Limb (tissue), 2 donors: ENCODE measurements at regions not wholly inside any gene's neighbourhood (a gene's known extent, or its start where the extent isn't known, plus 50 kb on each side); places are given as distances from the start of the nearest gene placed in this dataset.

ENCODE experiments used
- DNase-seq, 2 donors: peaks; one replicate each; pipeline ENCODE4 v3.0.0-alpha.2; 2016; ENCODE audit errors: extremely low spot score in 2 of 2

DNA sequence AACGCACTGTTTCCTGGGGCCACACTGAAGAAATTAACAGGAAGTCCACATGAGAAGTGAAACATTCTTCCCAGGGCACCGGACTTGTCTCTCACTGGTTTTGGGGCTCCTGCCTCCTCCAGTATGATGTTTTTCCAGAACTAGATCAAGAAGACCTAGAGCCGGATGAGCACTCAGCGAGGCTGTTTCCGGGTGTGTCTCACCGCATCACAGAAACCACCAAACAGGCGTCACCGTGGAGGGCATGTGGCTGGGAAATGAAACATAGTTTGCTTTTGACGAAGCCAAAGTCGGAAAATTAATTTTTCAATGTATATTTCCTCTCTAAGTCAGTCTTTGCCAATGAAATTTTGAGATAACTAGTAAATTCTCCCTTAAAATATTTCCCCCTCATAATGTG is 314.0 kb upstream of the SALL3 start:
- no peak for DNase-seq

GRCh38 chr18:78666666-78667335 is 312.8 kb upstream of the SALL3 start:
- no peak for DNase-seq

- DNase-seq = no peak
Measured at GRCh38 chr18:78670778-78671391, 308.7 kb upstream of the SALL3 start.

DNA sequence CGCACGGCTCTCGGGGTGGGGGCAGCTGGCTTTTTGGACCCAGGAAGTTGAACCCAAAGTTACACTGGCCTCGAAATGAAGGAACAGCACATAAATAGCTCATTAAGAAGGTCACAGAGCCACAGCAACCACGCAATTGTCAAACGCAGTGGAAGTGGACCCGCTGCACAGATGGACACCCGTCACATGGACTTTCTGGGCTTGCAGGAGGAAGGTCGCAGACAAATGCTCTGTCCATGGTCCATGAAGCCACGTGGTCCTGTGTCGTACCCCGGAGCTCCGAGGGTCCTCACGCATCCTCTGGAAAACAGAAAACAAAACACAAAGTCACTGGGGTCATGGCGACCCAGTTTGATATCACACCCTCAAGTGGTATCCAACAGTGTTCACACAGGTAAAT is 308.1 kb upstream of the SALL3 start:
- no peak for DNase-seq

- no peak for DNase-seq
Measured at GRCh38 chr18:78672862-78673446, 306.7 kb upstream of the SALL3 start.

GRCh38 chr18:78673516-78674321 is 305.9 kb upstream of the SALL3 start:
- DNase-seq = no peak

DNA sequence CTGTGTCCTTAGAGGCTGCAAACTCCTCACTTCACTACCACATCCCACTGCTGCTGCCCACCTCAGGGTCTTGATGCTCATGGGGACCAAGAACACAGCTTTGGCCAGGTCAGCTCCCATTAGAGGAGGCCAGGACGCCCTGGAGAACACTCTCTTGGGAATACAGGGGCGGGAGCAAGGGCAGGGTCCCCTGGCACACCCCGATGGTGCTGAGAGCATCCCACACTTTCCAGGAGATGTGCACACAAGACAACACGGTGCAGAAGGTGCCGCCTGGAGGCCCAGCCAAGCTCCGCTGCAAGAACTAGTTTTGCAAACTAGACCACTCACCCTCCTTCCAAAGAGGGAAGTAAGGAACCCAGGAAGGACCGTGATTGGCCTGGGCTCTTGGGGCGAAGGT is 304.4 kb upstream of the SALL3 start:
- DNase-seq = no peak

GRCh38 chr18:78676622-78677482 is 302.8 kb upstream of the SALL3 start:
- no peak for DNase-seq

- no peak for DNase-seq
Measured at GRCh38 chr18:78677483-78678317, 301.9 kb upstream of the SALL3 start.

- DNase-seq = no peak
Measured at GRCh38 chr18:78678318-78678695, 301.3 kb upstream of the SALL3 start.

DNA sequence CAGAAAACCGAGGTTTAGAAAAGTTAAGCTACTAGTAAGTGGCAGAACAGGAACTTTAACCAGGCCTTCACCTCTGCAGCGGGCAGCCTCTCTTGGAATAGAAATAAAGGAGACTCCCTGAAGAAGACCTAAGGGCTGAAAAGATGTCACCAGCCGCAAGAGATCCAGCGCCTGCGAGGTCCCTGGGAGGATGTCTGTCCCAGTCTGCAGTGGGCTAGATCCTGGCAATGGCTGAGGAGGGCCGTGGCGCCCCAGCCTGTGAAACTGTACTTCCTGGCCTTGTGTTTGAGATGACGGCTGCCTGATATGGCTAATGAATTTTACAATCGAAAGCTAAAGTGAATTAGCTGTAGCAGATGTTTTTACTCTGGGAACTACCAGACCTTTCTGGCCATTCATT is 300.6 kb upstream of the SALL3 start:
- no peak for DNase-seq

- DNase-seq = no peak
Measured at GRCh38 chr18:78679613-78680260, 299.9 kb upstream of the SALL3 start.

DNA sequence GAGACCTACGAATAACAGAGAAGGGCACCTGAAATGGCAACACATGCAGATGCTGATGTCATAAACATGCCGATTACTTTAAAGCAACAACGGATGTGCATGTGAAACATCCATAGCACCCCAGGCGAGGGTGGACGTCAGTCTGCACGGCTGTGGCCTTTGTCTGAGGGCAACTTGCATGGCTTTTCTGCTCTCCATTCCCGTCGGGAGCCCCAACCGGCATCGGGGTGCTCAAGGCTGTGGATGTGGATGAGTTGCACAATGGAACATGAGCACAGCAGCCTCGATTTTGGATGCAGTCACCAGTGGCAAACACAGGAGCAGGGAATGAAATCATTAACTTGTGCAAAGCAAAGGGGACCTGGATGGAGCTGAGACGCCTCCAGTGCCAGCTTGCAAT is 298.2 kb upstream of the SALL3 start:
- DNase-seq = no peak

GRCh38 chr18:78681934-78682333 is 297.7 kb upstream of the SALL3 start:
- no peak for DNase-seq

- no peak for DNase-seq
Measured at GRCh38 chr18:78682716-78683115, 296.9 kb upstream of the SALL3 start.

- no peak for DNase-seq
Measured at GRCh38 chr18:78683191-78684010, 296.2 kb upstream of the SALL3 start.

DNA sequence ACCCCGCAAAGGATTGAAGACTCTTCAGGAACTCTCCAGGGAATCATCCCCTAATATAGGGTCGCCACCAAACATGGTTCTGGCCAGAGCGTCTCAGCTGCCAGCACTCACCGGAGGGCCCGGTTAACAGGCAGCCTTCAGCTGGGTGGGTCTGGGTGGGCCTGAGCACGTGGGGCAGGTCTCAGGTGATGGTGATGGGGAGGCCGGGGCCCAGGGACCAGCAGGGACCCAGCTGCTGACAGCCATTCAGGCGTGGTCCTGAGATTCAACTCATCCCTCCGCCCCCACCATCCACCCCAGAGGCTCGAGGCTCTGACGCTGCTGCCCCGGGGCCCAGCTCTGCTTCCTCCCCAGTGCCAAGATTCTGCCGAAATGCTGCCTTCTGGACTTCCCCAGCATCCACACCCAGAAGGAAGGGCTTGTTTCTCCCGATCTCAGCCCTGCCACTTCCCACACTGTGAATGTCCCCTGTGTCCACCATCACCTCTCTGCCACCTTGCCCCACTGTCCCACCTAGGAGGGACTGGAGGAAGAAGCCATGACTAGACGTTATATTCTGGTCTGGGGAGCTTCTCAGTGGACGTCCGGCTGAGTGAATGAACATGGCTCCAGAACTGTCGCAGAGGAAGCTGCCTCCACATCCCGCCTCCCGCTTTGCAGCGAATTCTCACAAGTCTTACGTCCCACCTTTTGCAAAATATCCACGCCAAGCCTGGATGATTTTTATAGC is 294.2 kb upstream of the SALL3 start:
- DNase-seq = no peak

GRCh38 chr18:78685980-78686530 is 293.6 kb upstream of the SALL3 start:
- DNase-seq = no peak
